HCT116 (cell line): ENCODE measurements at regions not wholly inside any gene's neighbourhood (a gene's known extent, or its start where the extent isn't known, plus 50 kb on each side); places are given as distances from the start of the nearest gene placed in this dataset.

Source experiments
- ATAC-seq: fragments of 200-7000 bp; cut with Tn5 transposase; 2 replicates; pipeline ENCODE4 v1.9.1; 2020; ENCODE audit warnings: mild to moderate bottlenecking, moderate library complexity
- BruUV-seq: library from RNA; stranded (reverse); fragments of 400-500 nt; replicated peaks from 2 replicates; lab custom pipeline; 2021; lab: Mats Ljungman, UMichigan
- CTCF ChIA-PET: fragments of 300-600 bp; sonication (Branson Sonifier 250); formaldehyde crosslinking; loops from one replicate; lab custom pipeline; 2021; ENCODE audit warnings: antibody characterized with exemption; lab: Charles Lee
- POLR2A ChIA-PET: fragments of 300-600, 350-600 bp; sonication (Branson Sonifier 250); formaldehyde crosslinking; loops from one replicate; lab custom pipeline; 2021; ENCODE audit warnings: antibody characterized with exemption; lab: Charles Lee
- RAD21 ChIA-PET, 2 experiments: fragments of 300-600 bp; sonication (Branson Sonifier 250); formaldehyde crosslinking; loops; one replicate each; lab custom pipeline; 2023; ENCODE audit warnings: low total read pairs in 2 of 2; ENCODE audit not compliant: uncharacterized antibody in 2 of 2, unreplicated experiment in 2 of 2, low non-redundant PET in 1 of 2; lab: Charles Lee
- DNase-seq: peaks from one replicate; pipeline ENCODE4 v3.0.0-alpha.2; 2010; ENCODE audit warnings: low read depth, low spot score
- H2AFZ ChIP-seq: fragments of 200-600 bp; shearing (Covaris generic), sonication (generic); 2 replicates; pipeline ENCODE4 v1.6.1; 2017; ENCODE audit warnings: low read depth, mixed run types, mixed read lengths, antibody characterized with exemption, low read length; ENCODE audit not compliant: poor library complexity, severe bottlenecking
- H3K27ac ChIP-seq: 2 replicates; pipeline ENCODE4 v1.5.1; 2012; ENCODE audit warnings: low read depth, low read length
- H3K27me3 ChIP-seq: fragments of 200-600 bp; sonication (generic); 2 replicates; pipeline ENCODE4 v1.6.1; 2016; ENCODE audit warnings: mixed run types, low read length, mixed read lengths; ENCODE audit not compliant: insufficient read depth
- H3K36me3 ChIP-seq, 2 experiments: fragments of 200-500 bp in 1 of 2; fragments of 200-600 bp in 1 of 2; sonication (Bioruptor generic) in 1 of 2; sonication (generic) in 1 of 2; 2 replicates each; pipeline versions ENCODE4 v1.5.1 to v1.6.1; 2014 to 2016; ENCODE audit warnings: low read length in 2 of 2, inconsistent platforms in 1 of 2, mixed read lengths in 1 of 2, mixed run types in 1 of 2; ENCODE audit not compliant: insufficient read depth in 2 of 2, control insufficient read depth in 1 of 2
- H3K4me1 ChIP-seq, 2 experiments: fragments of 200-600 bp in 1 of 2; sonication (generic) in 1 of 2; 2 replicates each; pipeline versions ENCODE4 v1.5.1 to v1.6.1; 2012 to 2017; ENCODE audit warnings: low read length in 2 of 2, inconsistent platforms in 1 of 2, mild to moderate bottlenecking in 1 of 2, mixed read lengths in 1 of 2, mixed run types in 1 of 2, moderate library complexity in 1 of 2; ENCODE audit not compliant: insufficient read depth in 2 of 2, control insufficient read depth in 1 of 2
- H3K4me2 ChIP-seq: fragments of 200-600 bp; sonication (generic); 2 replicates; pipeline ENCODE4 v1.6.1; 2017; ENCODE audit warnings: mixed run types, low read length, mixed read lengths
- H3K4me3 ChIP-seq, 2 experiments: fragments of 200-600 bp in 1 of 2; sonication (generic) in 1 of 2; replicated peaks in 1 of 2; 2 replicates each; pipeline ENCODE4 v1.5.1; 2011 to 2016; ENCODE audit warnings: low read length in 2 of 2, control low read depth in 1 of 2, low read depth in 1 of 2, mild to moderate bottlenecking in 1 of 2, mixed read lengths in 1 of 2, mixed run types in 1 of 2
- H3K79me2 ChIP-seq: fragments of 200-600 bp; sonication (generic); 2 replicates; pipeline ENCODE4 v1.6.1; 2017; ENCODE audit warnings: mild to moderate bottlenecking, mixed run types, low read length, moderate library complexity, mixed read lengths; ENCODE audit not compliant: insufficient read depth
- H3K9ac ChIP-seq: fragments of 200-600 bp; sonication (generic); 2 replicates; pipeline ENCODE4 v1.6.1; 2016; ENCODE audit warnings: low read length, mixed read lengths
- H3K9me2 ChIP-seq: fragments of 200-600 bp; sonication (generic), shearing (Covaris generic); 2 replicates; pipeline ENCODE4 v1.6.1; 2017; ENCODE audit warnings: mixed run types, mild to moderate bottlenecking, moderate library complexity; ENCODE audit not compliant: insufficient read depth
- H3K9me3 ChIP-seq, 2 experiments: fragments of 200-500 bp in 1 of 2; fragments of 200-600 bp in 1 of 2; sonication (Bioruptor generic) in 1 of 2; sonication (generic) in 1 of 2; 2 replicates each; pipeline ENCODE4 v1.6.1; 2014 to 2017; ENCODE audit warnings: low read length in 2 of 2, mixed read lengths in 2 of 2, inconsistent platforms in 1 of 2, low read depth in 1 of 2, mild to moderate bottlenecking in 1 of 2, mixed run types in 1 of 2, moderate library complexity in 1 of 2; ENCODE audit not compliant: control insufficient read depth in 1 of 2, insufficient read depth in 1 of 2
- H4K20me1 ChIP-seq: fragments of 200-600 bp; sonication (generic), shearing (Covaris generic); 2 replicates; pipeline ENCODE4 v1.6.1; 2017; ENCODE audit warnings: mixed run types, mild to moderate bottlenecking, moderate library complexity; ENCODE audit not compliant: insufficient read depth
- CBX3 ChIP-seq: IDR thresholded peaks from 2 replicates; pipeline ENCODE4 v1.6.1; 2012; ENCODE audit warnings: low read depth
- CEBPB ChIP-seq: IDR thresholded peaks from 2 replicates; pipeline ENCODE4 v1.6.1; 2012; ENCODE audit warnings: low read depth
- EZH2 ChIP-seq: fragments of 200-600 bp; sonication (generic); IDR thresholded peaks from 2 replicates; pipeline ENCODE4 v1.6.1; 2017; ENCODE audit warnings: antibody characterized with exemption, mixed run types
- FOSL1 ChIP-seq: IDR thresholded peaks from 2 replicates; pipeline ENCODE4 v1.6.1; 2012; ENCODE audit warnings: low read depth
- JUND ChIP-seq: IDR thresholded peaks from 2 replicates; pipeline ENCODE4 v1.6.1; 2012
- POLR2A ChIP-seq: IDR thresholded peaks from 2 replicates; pipeline ENCODE4 v1.7.0; 2011; ENCODE audit warnings: borderline replicate concordance; ENCODE audit not compliant: insufficient read depth, insufficient read length; ENCODE audit errors: extremely low read depth
- POLR2AphosphoS5 ChIP-seq: IDR thresholded peaks from 2 replicates; pipeline ENCODE4 v1.6.1; 2011; ENCODE audit warnings: mild to moderate bottlenecking, low read depth, low read length, moderate library complexity
- RAD21 ChIP-seq: IDR thresholded peaks from 2 replicates; pipeline ENCODE4 v1.6.1; 2012; ENCODE audit warnings: low read depth, mild to moderate bottlenecking
- SP1 ChIP-seq: IDR thresholded peaks from 2 replicates; pipeline ENCODE4 v1.6.1; 2012; ENCODE audit warnings: low read depth
- SRF ChIP-seq: IDR thresholded peaks from 2 replicates; pipeline ENCODE4 v1.6.1; 2012; ENCODE audit warnings: low read depth
- TCF7L2 ChIP-seq: IDR thresholded peaks from 2 replicates; pipeline ENCODE4 v1.7.0; 2011; ENCODE audit warnings: borderline replicate concordance, inconsistent platforms; ENCODE audit not compliant: insufficient read depth, insufficient read length; ENCODE audit errors: extremely low read depth
- YY1 ChIP-seq: IDR thresholded peaks from 2 replicates; pipeline ENCODE4 v1.6.1; 2011; ENCODE audit warnings: low read length, low read depth, moderate library complexity, mild to moderate bottlenecking; ENCODE audit not compliant: insufficient replicate concordance; ENCODE audit errors: extremely low read depth
- ZFX ChIP-seq: fragments of 450-650 bp; IDR thresholded peaks from 2 replicates; pipeline ENCODE4 v1.6.1; 2017
- intact Hi-C: fragments of 100-400 bp; cut with micrococcal nuclease; formaldehyde crosslinking; loops from 2 replicates; pipeline ENCODE4 v1.10.0; 2022
- TF ChIP-seq, protein P1 (sequence below): IDR thresholded peaks from 2 replicates; pipeline ENCODE4 v1.6.1; 2012; ENCODE audit warnings: low read depth
- TF ChIP-seq, protein P2 (sequence below): IDR thresholded peaks from 2 replicates; pipeline ENCODE4 v1.6.1; 2012
- TF ChIP-seq, protein P3 (sequence below), 3 experiments: fragments of 200-600 bp in 1 of 3; sonication (generic) in 1 of 3; IDR thresholded peaks in 2 of 3; conservative IDR thresholded peaks in 1 of 3; 2 replicates each; pipeline ENCODE4 v1.5.1; 2012 to 2017; ENCODE audit warnings: low read depth in 2 of 3, low read length in 2 of 3, antibody characterized with exemption in 1 of 3, borderline replicate concordance in 1 of 3, control low read depth in 1 of 3, mild to moderate bottlenecking in 1 of 3, mixed read lengths in 1 of 3, mixed run types in 1 of 3, moderate library complexity in 1 of 3; ENCODE audit not compliant: insufficient read depth in 1 of 3
- TF ChIP-seq, protein P4 (sequence below): IDR thresholded peaks from 2 replicates; pipeline ENCODE4 v1.6.1; 2012

DNA sequence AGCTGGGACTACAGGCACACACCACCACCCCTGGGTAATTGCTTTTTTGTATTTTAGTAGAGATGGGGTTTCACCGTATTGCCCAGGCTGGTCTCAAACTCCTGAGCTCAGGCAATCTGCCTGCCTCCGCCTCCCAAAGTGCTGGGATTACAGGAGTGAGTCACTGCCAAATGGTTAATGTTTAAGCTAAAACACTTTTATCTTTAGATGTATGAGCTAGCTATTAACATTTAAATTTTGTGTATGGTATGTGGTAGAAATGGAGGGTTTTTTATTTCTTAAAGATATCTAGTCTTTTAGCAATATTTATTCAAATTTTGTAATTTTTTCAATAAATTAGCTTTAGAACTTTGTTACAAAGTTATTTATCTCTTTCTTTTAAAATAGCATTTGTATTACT lies 1659.8 kb upstream of the ADGRL3 start (continued):
- no peak for TF ChIP-seq EZH2
- TF ChIP-seq, all 23 proteins: peak for 0

DNA sequence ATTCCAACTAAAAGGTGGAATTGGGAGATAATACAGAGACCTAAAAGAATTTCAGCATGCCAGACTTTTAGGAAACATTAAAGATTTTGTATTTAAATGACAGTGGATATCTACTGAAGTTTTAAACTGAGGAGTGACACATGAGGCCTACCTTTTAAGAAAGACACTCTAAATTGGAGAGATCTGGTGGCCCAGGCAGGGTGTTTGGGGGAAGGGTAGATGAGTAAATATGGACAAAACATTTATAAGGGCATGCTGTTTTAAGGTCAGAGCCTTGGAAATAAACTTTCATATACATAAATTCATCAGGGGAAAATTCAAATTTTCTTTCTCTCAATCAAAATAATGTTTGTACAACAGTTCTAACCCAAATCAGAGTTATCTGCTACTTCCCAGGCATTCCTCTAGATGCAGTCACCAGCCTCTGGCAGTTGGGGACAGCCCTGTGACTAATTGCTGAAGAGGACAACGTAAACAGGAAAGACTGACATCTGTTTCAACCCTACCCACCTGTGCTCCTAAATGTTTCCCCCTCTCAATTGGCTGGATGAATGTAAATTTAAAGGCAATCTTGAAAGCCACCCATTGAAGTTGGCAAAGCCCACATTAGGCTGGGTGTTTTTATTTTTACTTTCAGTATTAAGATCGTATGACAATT lies 1646.9 kb upstream of the ADGRL3 start:
- Histone ChIP-seq H2AFZ (no peak overlapping the region), H3K79me2 (no peaks in the 10 kb centered on the region)
- CTCF ChIA-PET, result no interaction called here
- no peak for TF ChIP-seq JUND
- TF ChIP-seq RAD21, result no peak
- no peak for TF ChIP-seq SRF
- no peak for TF ChIP-seq CBX3
- TF ChIP-seq, protein P1, sequence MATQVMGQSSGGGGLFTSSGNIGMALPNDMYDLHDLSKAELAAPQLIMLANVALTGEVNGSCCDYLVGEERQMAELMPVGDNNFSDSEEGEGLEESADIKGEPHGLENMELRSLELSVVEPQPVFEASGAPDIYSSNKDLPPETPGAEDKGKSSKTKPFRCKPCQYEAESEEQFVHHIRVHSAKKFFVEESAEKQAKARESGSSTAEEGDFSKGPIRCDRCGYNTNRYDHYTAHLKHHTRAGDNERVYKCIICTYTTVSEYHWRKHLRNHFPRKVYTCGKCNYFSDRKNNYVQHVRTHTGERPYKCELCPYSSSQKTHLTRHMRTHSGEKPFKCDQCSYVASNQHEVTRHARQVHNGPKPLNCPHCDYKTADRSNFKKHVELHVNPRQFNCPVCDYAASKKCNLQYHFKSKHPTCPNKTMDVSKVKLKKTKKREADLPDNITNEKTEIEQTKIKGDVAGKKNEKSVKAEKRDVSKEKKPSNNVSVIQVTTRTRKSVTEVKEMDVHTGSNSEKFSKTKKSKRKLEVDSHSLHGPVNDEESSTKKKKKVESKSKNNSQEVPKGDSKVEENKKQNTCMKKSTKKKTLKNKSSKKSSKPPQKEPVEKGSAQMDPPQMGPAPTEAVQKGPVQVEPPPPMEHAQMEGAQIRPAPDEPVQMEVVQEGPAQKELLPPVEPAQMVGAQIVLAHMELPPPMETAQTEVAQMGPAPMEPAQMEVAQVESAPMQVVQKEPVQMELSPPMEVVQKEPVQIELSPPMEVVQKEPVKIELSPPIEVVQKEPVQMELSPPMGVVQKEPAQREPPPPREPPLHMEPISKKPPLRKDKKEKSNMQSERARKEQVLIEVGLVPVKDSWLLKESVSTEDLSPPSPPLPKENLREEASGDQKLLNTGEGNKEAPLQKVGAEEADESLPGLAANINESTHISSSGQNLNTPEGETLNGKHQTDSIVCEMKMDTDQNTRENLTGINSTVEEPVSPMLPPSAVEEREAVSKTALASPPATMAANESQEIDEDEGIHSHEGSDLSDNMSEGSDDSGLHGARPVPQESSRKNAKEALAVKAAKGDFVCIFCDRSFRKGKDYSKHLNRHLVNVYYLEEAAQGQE, result no peak
- TF ChIP-seq, protein P2, sequence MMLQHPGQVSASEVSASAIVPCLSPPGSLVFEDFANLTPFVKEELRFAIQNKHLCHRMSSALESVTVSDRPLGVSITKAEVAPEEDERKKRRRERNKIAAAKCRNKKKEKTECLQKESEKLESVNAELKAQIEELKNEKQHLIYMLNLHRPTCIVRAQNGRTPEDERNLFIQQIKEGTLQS, result no peak
- no peak for TF ChIP-seq ZFX
- no peak for TF ChIP-seq YY1
- TF ChIP-seq TCF7L2, result no peak
- no peak for TF ChIP-seq POLR2A
- TF ChIP-seq, protein P3, sequence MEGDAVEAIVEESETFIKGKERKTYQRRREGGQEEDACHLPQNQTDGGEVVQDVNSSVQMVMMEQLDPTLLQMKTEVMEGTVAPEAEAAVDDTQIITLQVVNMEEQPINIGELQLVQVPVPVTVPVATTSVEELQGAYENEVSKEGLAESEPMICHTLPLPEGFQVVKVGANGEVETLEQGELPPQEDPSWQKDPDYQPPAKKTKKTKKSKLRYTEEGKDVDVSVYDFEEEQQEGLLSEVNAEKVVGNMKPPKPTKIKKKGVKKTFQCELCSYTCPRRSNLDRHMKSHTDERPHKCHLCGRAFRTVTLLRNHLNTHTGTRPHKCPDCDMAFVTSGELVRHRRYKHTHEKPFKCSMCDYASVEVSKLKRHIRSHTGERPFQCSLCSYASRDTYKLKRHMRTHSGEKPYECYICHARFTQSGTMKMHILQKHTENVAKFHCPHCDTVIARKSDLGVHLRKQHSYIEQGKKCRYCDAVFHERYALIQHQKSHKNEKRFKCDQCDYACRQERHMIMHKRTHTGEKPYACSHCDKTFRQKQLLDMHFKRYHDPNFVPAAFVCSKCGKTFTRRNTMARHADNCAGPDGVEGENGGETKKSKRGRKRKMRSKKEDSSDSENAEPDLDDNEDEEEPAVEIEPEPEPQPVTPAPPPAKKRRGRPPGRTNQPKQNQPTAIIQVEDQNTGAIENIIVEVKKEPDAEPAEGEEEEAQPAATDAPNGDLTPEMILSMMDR (IDR thresholded peaks at IDR 0.05 in 2 of 3, conservative IDR thresholded peaks at IDR 0.05 in 1 of 3; ENCODE audit: borderline replicate concordance in 1 of 3, insufficient read depth in 1 of 3, low read depth in 2 of 3, low read length in 2 of 3), result no peak
- TF ChIP-seq CEBPB, result no peak
- no peak for TF ChIP-seq POLR2AphosphoS5
- no peak for TF ChIP-seq SP1
- TF ChIP-seq FOSL1, result no peak
- TF ChIP-seq, protein P4, sequence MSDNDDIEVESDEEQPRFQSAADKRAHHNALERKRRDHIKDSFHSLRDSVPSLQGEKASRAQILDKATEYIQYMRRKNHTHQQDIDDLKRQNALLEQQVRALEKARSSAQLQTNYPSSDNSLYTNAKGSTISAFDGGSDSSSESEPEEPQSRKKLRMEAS, result no peak
- TF ChIP-seq, all 23 proteins: peak for 0
- no peak overlapping the region for H3K27ac ChIP-seq
- H3K4me1 ChIP-seq, result no peaks in the 10 kb centered on the region
- BruUV-seq, result no TSS peak
- no peaks in the 10 kb centered on the region for H3K36me3 ChIP-seq
- RAD21 ChIA-PET, result no interaction called here
- POLR2A ChIA-PET, result no interaction called here
- H3K9ac ChIP-seq, result no peak overlapping the region
- no peaks in the 10 kb centered on the region for H4K20me1 ChIP-seq
- ATAC-seq (no peak), DNase-seq (no peak)
- peaks cover 5 to 15% of the 10 kb centered on the region in 2 experiments; a peak in 2 of 4 replicates for H3K9me3 ChIP-seq
- H3K4me3 ChIP-seq, result no peak overlapping the region
- no peaks in the 10 kb centered on the region for H3K9me2 ChIP-seq
- no peak overlapping the region for H3K4me2 ChIP-seq
- no peaks in the 10 kb centered on the region for H3K27me3 ChIP-seq
- intact Hi-C loops, result no loop called here
